SK-N-SH (cell line): ENCODE measurements at regions not wholly inside any gene's neighbourhood (a gene's known extent, or its start where the extent isn't known, plus 50 kb on each side); places are given as distances from the start of the nearest gene placed in this dataset.

Source experiments
- CTCF ChIA-PET: fragments of 300-600, 350-600 bp; formaldehyde crosslinking; extraction: SDS; loops from one replicate; lab custom pipeline; 2021; lab: Yijun Ruan, JAX
- POLR2A ChIA-PET: fragments of 350-600 bp; sonication (Branson Sonifier 250); formaldehyde crosslinking; extraction: SDS; loops from one replicate; lab custom pipeline; 2020; ENCODE audit warnings: antibody characterized with exemption, inconsistent platforms; lab: Yijun Ruan, JAX
- DNase-seq: peaks from one replicate; pipeline ENCODE4 v3.0.0; 2012
- H2AFZ ChIP-seq: fragments of 200-600 bp; sonication (generic); 2 replicates; pipeline ENCODE4 v1.8.1; 2016; ENCODE audit warnings: antibody characterized with exemption, mild to moderate bottlenecking, low read depth
- H3F3A ChIP-seq: fragments of 200-600 bp; sonication (generic); replicated peaks from 2 replicates; pipeline ENCODE3; 2016; ENCODE audit warnings: antibody characterized with exemption, mild to moderate bottlenecking; ENCODE audit not compliant: insufficient read depth
- H3K27ac ChIP-seq, 2 experiments: fragments of 200-500 bp in 1 of 2; fragments of 200-600 bp in 1 of 2; sonication (Bioruptor generic) in 1 of 2; sonication (generic), shearing (Covaris generic) in 1 of 2; 2 replicates each; pipeline versions ENCODE4 v1.5.1 to v1.6.1; 2014 to 2016; ENCODE audit warnings: low read depth in 2 of 2, inconsistent platforms in 1 of 2, low read length in 1 of 2, mild to moderate bottlenecking in 1 of 2, mixed read lengths in 1 of 2
- H3K27me3 ChIP-seq: fragments of 200-600 bp; sonication (generic), shearing (Covaris generic); 2 replicates; pipeline ENCODE4 v1.6.1; 2016; ENCODE audit warnings: mixed run types; ENCODE audit not compliant: insufficient read depth
- H3K36me3 ChIP-seq, 2 experiments: fragments of 200-500 bp in 1 of 2; fragments of 200-600 bp in 1 of 2; sonication (Bioruptor generic) in 1 of 2; sonication (generic) in 1 of 2; replicated peaks in 1 of 2; 2 replicates each; pipeline versions ENCODE3 to v1.5.1; 2014 to 2016; ENCODE audit warnings: low read length in 1 of 2, mild to moderate bottlenecking in 1 of 2; ENCODE audit not compliant: insufficient read depth in 2 of 2, control insufficient read depth in 1 of 2
- H3K4me1 ChIP-seq, 2 experiments: fragments of 200-500 bp in 1 of 2; fragments of 200-600 bp in 1 of 2; sonication (Bioruptor generic) in 1 of 2; sonication (generic), shearing (Covaris generic) in 1 of 2; 2 replicates each; pipeline versions ENCODE4 v1.5.1 to v1.6.1; 2014 to 2016; ENCODE audit warnings: low read depth in 1 of 2, low read length in 1 of 2, mixed run types in 1 of 2; ENCODE audit not compliant: insufficient read depth in 2 of 2, control insufficient read depth in 1 of 2
- H3K4me2 ChIP-seq: fragments of 200-600 bp; sonication (generic), shearing (Covaris generic); 2 replicates; pipeline ENCODE4 v1.6.1; 2017; ENCODE audit warnings: mixed run types
- H3K4me3 ChIP-seq, 2 experiments: fragments of 200-500 bp in 1 of 2; fragments of 200-600 bp in 1 of 2; sonication (Bioruptor generic) in 1 of 2; sonication (generic), shearing (Covaris generic) in 1 of 2; 2 replicates each; pipeline versions ENCODE4 v1.5.1 to v1.8.1; 2014 to 2016; ENCODE audit warnings: low read depth in 2 of 2, inconsistent platforms in 1 of 2, low read length in 1 of 2, mild to moderate bottlenecking in 1 of 2, mixed read lengths in 1 of 2, moderate library complexity in 1 of 2
- H3K79me2 ChIP-seq: fragments of 200-600 bp; sonication (generic); 2 replicates; pipeline ENCODE4 v1.8.1; 2017; ENCODE audit warnings: mild to moderate bottlenecking; ENCODE audit not compliant: insufficient read depth
- H3K9ac ChIP-seq: fragments of 200-600 bp; sonication (generic); 2 replicates; pipeline ENCODE4 v1.6.1; 2017; ENCODE audit warnings: mixed run types
- H3K9me2 ChIP-seq: fragments of 200-600 bp; sonication (generic); 2 replicates; pipeline ENCODE4 v1.6.1; 2017; ENCODE audit warnings: mixed run types
- H3K9me3 ChIP-seq: fragments of 200-600 bp; sonication (generic); 2 replicates; pipeline ENCODE4 v1.6.1; 2017; ENCODE audit warnings: mixed run types, mild to moderate bottlenecking, moderate library complexity
- H4K20me1 ChIP-seq: fragments of 200-600 bp; sonication (generic); 2 replicates; pipeline ENCODE4 v1.6.1; 2017; ENCODE audit warnings: mild to moderate bottlenecking, mixed run types; ENCODE audit not compliant: insufficient read depth
- EP300 ChIP-seq, 2 experiments: IDR thresholded peaks; 2 replicates each; pipeline versions ENCODE4 v1.4.0 to v1.6.1; 2012; ENCODE audit warnings: borderline replicate concordance in 1 of 2, low read depth in 1 of 2, low read length in 1 of 2
- EZH2phosphoT487 ChIP-seq: fragments of 200-600 bp; sonication (generic); IDR thresholded peaks from 2 replicates; pipeline ENCODE4 v1.6.1; 2017; ENCODE audit warnings: low read depth, mixed run types, mild to moderate bottlenecking, antibody characterized with exemption, moderate library complexity, borderline replicate concordance
- FOSL2 ChIP-seq: IDR thresholded peaks from 2 replicates; pipeline ENCODE4 v1.4.0; 2012; ENCODE audit warnings: low read depth, mild to moderate bottlenecking, moderate library complexity, borderline replicate concordance
- FOXM1 ChIP-seq: IDR thresholded peaks from 2 replicates; pipeline ENCODE4 v1.4.0; 2012; ENCODE audit warnings: low read depth, mild to moderate bottlenecking
- GATA2 ChIP-seq: sonication (generic); formaldehyde crosslinking; IDR thresholded peaks from 2 replicates; pipeline ENCODE4 v1.5.0; 2020; ENCODE audit warnings: mild to moderate bottlenecking, missing genetic modification reagents
- IRF3 ChIP-seq: fragments of 150-350 bp; IDR thresholded peaks from 2 replicates; pipeline ENCODE4 v1.6.1; 2016; ENCODE audit warnings: mild to moderate bottlenecking, low read depth, low read length
- JUND ChIP-seq: IDR thresholded peaks from 2 replicates; pipeline ENCODE4 v1.4.0; 2012
- MEF2A ChIP-seq: IDR thresholded peaks from 2 replicates; pipeline ENCODE4 v1.4.0; 2012; ENCODE audit warnings: low read depth, borderline replicate concordance
- MXI1 ChIP-seq: IDR thresholded peaks from 2 replicates; pipeline ENCODE4 v1.6.1; 2012; ENCODE audit warnings: mild to moderate bottlenecking, low read depth, low read length, improper control_type of control experiment
- NFIC ChIP-seq: IDR thresholded peaks from 2 replicates; pipeline ENCODE4 v1.4.0; 2012; ENCODE audit warnings: borderline replicate concordance
- NRF1 ChIP-seq: IDR thresholded peaks from 2 replicates; pipeline ENCODE4 v1.6.1; 2012; ENCODE audit warnings: low read depth, mild to moderate bottlenecking, low read length
- PBX3 ChIP-seq: IDR thresholded peaks from 2 replicates; pipeline ENCODE4; 2012
- POLR2AphosphoS5 ChIP-seq: IDR thresholded peaks from 2 replicates; pipeline ENCODE4 v1.6.1; 2012; ENCODE audit warnings: low read depth, low read length
- RAD21 ChIP-seq: IDR thresholded peaks from 2 replicates; pipeline ENCODE4 v1.6.1; 2012; ENCODE audit warnings: mild to moderate bottlenecking, low read length
- RCOR1 ChIP-seq: fragments of 150-350 bp; IDR thresholded peaks from 2 replicates; pipeline ENCODE4 v1.6.1; 2017; ENCODE audit warnings: antibody characterized with exemption, low read length
- RXRA ChIP-seq: IDR thresholded peaks from 2 replicates; pipeline ENCODE4 v1.4.0; 2012; ENCODE audit warnings: low read depth, mild to moderate bottlenecking, borderline replicate concordance
- SIN3A ChIP-seq: IDR thresholded peaks from 2 replicates; pipeline ENCODE4 v1.6.1; 2012; ENCODE audit warnings: low read depth, mild to moderate bottlenecking, low read length, moderate library complexity, borderline replicate concordance
- SMC3 ChIP-seq: IDR thresholded peaks from 2 replicates; pipeline ENCODE4 v1.6.1; 2012; ENCODE audit warnings: low read depth, low read length, improper control_type of control experiment
- TAF1 ChIP-seq: IDR thresholded peaks from 2 replicates; pipeline ENCODE4 v1.6.1; 2012; ENCODE audit warnings: low read depth, mild to moderate bottlenecking, low read length, moderate library complexity, borderline replicate concordance
- USF1 ChIP-seq: IDR thresholded peaks from 2 replicates; pipeline ENCODE4 v1.4.0; 2012; ENCODE audit warnings: low read depth, borderline replicate concordance
- USF2 ChIP-seq: fragments of 150-350 bp; IDR thresholded peaks from 2 replicates; pipeline ENCODE4 v1.6.1; 2017; ENCODE audit warnings: antibody characterized with exemption, low read length, low read depth, borderline replicate concordance
- YY1 ChIP-seq: IDR thresholded peaks from 2 replicates; pipeline ENCODE4 v1.4.0; 2012; ENCODE audit warnings: low read depth, mild to moderate bottlenecking
- WGBS: methylation state at CpG from one replicate; pipeline ENCODE4 v1.1.6; 2017; ENCODE audit warnings: low lambda C conversion rate; 5-methylcytosine and 5-hydroxymethylcytosine counted together

- WGBS, result 42% methylated on average over 2 of the region's 2 CpGs
- no peaks in the 10 kb centered on the region for H3K9me2 ChIP-seq
- no peaks in the 10 kb centered on the region for H4K20me1 ChIP-seq
Measured at GRCh38 chr13:32932376-32932775, 83.8 kb upstream of the KL start.

GRCh38 chr13:32936716-32937115 is 79.5 kb upstream of the KL start:
- Histone ChIP-seq H3K27ac (no peak overlapping the region), H4K20me1 (no peaks in the 10 kb centered on the region), H3K4me1 (peaks cover 0 to 23% of the 10 kb centered on the region in 2 experiments; a peak in 2 of 4 replicates), H3K36me3 (no peaks in the 10 kb centered on the region), H3K4me2 (no peak overlapping the region), H3K27me3 (0 out of 2 replicates have a peak, but pooled peaks cover 4% of the 10 kb centered on the region), H3K79me2 (no peaks in the 10 kb centered on the region), H3K9ac (no peak overlapping the region), H2AFZ (no peak overlapping the region), H3F3A (no peaks in the 10 kb centered on the region), H3K9me3 (no peaks in the 10 kb centered on the region), H3K9me2 (no peaks in the 10 kb centered on the region), H3K4me3 (no peak overlapping the region)
- CTCF ChIA-PET, result no interaction called here
- WGBS, result 54% methylated on average over 3 of the region's 3 CpGs
- no peak for DNase-seq
- POLR2A ChIA-PET, result no interaction called here
- TF ChIP-seq YY1 (no peak), FOXM1 (no peak), PBX3 (no peak), POLR2AphosphoS5 (no peak), GATA2 (no peak), EZH2phosphoT487 (no peak), NFIC (no peak), RXRA (no peak), USF2 (no peak), RCOR1 (no peak), FOSL2 (no peak), USF1 (no peak), MXI1 (no peak), EP300 (IDR thresholded peaks at IDR 0.05; ENCODE audit: borderline replicate concordance in 1 of 2, low read depth in 1 of 2, low read length in 1 of 2) (no peak), JUND (no peak)

More at GRCh38 chr13:32932376-32932775, 83.8 kb upstream of the KL start:
- CTCF ChIA-PET, result interaction anchor here (1.3 kb wide), 1 partner anchor 12 kb away, joined by 3 read pairs; no protein-coding TSS in a partner anchor
- POLR2A ChIA-PET, result no interaction called here
- TF ChIP-seq YY1, result no peak
- no peak for TF ChIP-seq RAD21
- TF ChIP-seq SMC3, result no peak
- TF ChIP-seq SIN3A, result no peak
- TF ChIP-seq MEF2A, result no peak
- no peak for TF ChIP-seq NFIC
- TF ChIP-seq FOSL2, result no peak
- no peak for TF ChIP-seq TAF1
- TF ChIP-seq RXRA, result no peak
- no peak for TF ChIP-seq USF2
- no peak for TF ChIP-seq NRF1
- no peak for TF ChIP-seq IRF3
- TF ChIP-seq EZH2phosphoT487, result no peak
- no peak for TF ChIP-seq EP300 (IDR thresholded peaks at IDR 0.05; ENCODE audit: borderline replicate concordance in 1 of 2, low read depth in 1 of 2, low read length in 1 of 2)
- TF ChIP-seq JUND, result no peak
- no peak overlapping the region for H3K4me2 ChIP-seq
- no peak overlapping the region for H3K9ac ChIP-seq
- H3K27me3 ChIP-seq, result 0 out of 2 replicates have a peak, but pooled peaks cover 4% of the 10 kb centered on the region
- no peaks in the 10 kb centered on the region for H3F3A ChIP-seq
- no peak overlapping the region for H3K27ac ChIP-seq
- DNase-seq, result no peak
- no peaks in the 10 kb centered on the region for H3K36me3 ChIP-seq
- H2AFZ ChIP-seq, result no peak overlapping the region
- no peaks in the 10 kb centered on the region for H3K79me2 ChIP-seq
- no peak overlapping the region for H3K4me3 ChIP-seq
- peaks cover 0 to 4% of the 10 kb centered on the region in 2 experiments; a peak in 1 of 4 replicates for H3K4me1 ChIP-seq
- peaks cover 3% of the 10 kb centered on the region; the same call in 1 of the 2 replicates for H3K9me3 ChIP-seq
